ENCODE measurements at regions not wholly inside any gene's neighbourhood (a gene's known extent, or its start where the extent isn't known, plus 50 kb on each side); places are given as distances from the start of the nearest gene placed in this dataset.

- 0 out of 2 replicates have a peak, but pooled peaks have one; percentile 21 for TF ChIP-seq ZNF354B (CRISPR knock-in tag; IDR thresholded peaks at IDR 0.05)
- peak; percentile 79; the same call in 1 of the 2 replicates for TF ChIP-seq ARID4B (CRISPR knock-in tag; IDR thresholded peaks at IDR 0.05)
- TF ChIP-seq HDAC3 (IDR thresholded peaks at IDR 0.05; ENCODE audit: borderline replicate concordance, partially characterized antibody): no peak
- no peak for TF ChIP-seq FOXJ3 (CRISPR knock-in tag; IDR thresholded peaks at IDR 0.05)
- TF ChIP-seq TEAD4 (IDR thresholded peaks at IDR 0.05; ENCODE audit: low read length): no peak
- TF ChIP-seq TEAD4 (CRISPR knock-in tag; IDR thresholded peaks at IDR 0.05; ENCODE audit: borderline replicate concordance): peak; percentile 87; the same call in 1 of the 2 replicates
- no peak for TF ChIP-seq ZNF740 (CRISPR knock-in tag; IDR thresholded peaks at IDR 0.05)
- TF ChIP-seq ZNF740 (tag; IDR thresholded peaks at IDR 0.05): no peak
- TF ChIP-seq, protein P1, sequence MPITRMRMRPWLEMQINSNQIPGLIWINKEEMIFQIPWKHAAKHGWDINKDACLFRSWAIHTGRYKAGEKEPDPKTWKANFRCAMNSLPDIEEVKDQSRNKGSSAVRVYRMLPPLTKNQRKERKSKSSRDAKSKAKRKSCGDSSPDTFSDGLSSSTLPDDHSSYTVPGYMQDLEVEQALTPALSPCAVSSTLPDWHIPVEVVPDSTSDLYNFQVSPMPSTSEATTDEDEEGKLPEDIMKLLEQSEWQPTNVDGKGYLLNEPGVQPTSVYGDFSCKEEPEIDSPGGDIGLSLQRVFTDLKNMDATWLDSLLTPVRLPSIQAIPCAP (CRISPR knock-in tag; IDR thresholded peaks at IDR 0.05; ENCODE audit: borderline replicate concordance): peak; percentile 18; the same call in 1 of the 2 replicates
- TF ChIP-seq ZNF766 (CRISPR knock-in tag; conservative IDR thresholded peaks at IDR 0.05): no peak
- no peak for TF ChIP-seq NR2C2 (CRISPR knock-in tag; IDR thresholded peaks at IDR 0.05)
- TF ChIP-seq NR2C2 (tag; IDR thresholded peaks at IDR 0.05): no peak
- no peak; the same call in 1 of the 2 replicates for TF ChIP-seq ZNF143 (CRISPR knock-in tag; IDR thresholded peaks at IDR 0.05)
- TF ChIP-seq ZNF124 (CRISPR knock-in tag; IDR thresholded peaks at IDR 0.05): peak; percentile 81; the same call in 1 of the 2 replicates
- TF ChIP-seq, protein P2, sequence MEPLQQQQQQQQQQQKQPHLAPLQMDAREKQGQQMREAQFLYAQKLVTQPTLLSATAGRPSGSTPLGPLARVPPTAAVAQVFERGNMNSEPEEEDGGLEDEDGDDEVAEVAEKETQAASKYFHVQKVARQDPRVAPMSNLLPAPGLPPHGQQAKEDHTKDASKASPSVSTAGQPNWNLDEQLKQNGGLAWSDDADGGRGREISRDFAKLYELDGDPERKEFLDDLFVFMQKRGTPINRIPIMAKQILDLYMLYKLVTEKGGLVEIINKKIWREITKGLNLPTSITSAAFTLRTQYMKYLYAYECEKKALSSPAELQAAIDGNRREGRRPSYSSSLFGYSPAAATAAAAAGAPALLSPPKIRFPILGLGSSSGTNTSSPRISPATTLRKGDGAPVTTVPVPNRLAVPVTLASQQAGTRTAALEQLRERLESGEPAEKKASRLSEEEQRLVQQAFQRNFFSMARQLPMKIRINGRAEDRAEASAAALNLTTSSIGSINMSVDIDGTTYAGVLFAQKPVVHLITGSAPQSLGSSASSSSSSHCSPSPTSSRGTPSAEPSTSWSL (CRISPR knock-in tag; IDR thresholded peaks at IDR 0.05; ENCODE audit: borderline replicate concordance): peak; percentile 30; the same call in 1 of the 2 replicates
- no peak for TF ChIP-seq ZNF586 (CRISPR knock-in tag; conservative IDR thresholded peaks at IDR 0.05)
- no peak for TF ChIP-seq MAFF (IDR thresholded peaks at IDR 0.05; ENCODE audit: low read length)
- TF ChIP-seq ZNF785 (CRISPR knock-in tag; IDR thresholded peaks at IDR 0.05): 0 out of 2 replicates have a peak, but pooled peaks have one; percentile 7
- TF ChIP-seq, protein P3, sequence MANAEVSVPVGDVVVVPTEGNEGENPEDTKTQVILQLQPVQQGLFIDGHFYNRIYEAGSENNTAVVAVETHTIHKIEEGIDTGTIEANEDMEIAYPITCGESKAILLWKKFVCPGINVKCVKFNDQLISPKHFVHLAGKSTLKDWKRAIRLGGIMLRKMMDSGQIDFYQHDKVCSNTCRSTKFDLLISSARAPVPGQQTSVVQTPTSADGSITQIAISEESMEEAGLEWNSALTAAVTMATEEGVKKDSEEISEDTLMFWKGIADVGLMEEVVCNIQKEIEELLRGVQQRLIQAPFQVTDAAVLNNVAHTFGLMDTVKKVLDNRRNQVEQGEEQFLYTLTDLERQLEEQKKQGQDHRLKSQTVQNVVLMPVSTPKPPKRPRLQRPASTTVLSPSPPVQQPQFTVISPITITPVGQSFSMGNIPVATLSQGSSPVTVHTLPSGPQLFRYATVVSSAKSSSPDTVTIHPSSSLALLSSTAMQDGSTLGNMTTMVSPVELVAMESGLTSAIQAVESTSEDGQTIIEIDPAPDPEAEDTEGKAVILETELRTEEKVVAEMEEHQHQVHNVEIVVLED (CRISPR knock-in tag; IDR thresholded peaks at IDR 0.05): 0 out of 2 replicates have a peak, but pooled peaks have one; percentile 11
Observed at GRCh38 chr22:19579115-19579811, 55.1 kb upstream of the CLDN5 start (continued).
